HepG2 (cell line): ENCODE measurements at regions not wholly inside any gene's neighbourhood (a gene's known extent, or its start where the extent isn't known, plus 50 kb on each side); places are given as distances from the start of the nearest gene placed in this dataset.

ENCODE experiments used
- CREB1 ChIP-seq, 2 experiments: fragments of 450-650 bp in 1 of 2; IDR thresholded peaks; 2 replicates each; pipeline ENCODE4 v1.6.1; 2016 to 2017; ENCODE audit warnings: control low read depth in 1 of 2, mild to moderate bottlenecking in 1 of 2, missing compliant biosample characterization in 1 of 2, missing genetic modification characterization in 1 of 2
- ESRRA ChIP-seq: sonication (generic); formaldehyde crosslinking; IDR thresholded peaks from 2 replicates; pipeline ENCODE4 v1.5.1; 2020; ENCODE audit warnings: mild to moderate bottlenecking, low read depth, missing genetic modification reagents
- FOXP1 ChIP-seq, 2 experiments: fragments of 450-650 bp in 1 of 2; IDR thresholded peaks; 2 replicates each; pipeline ENCODE4 v1.6.1; 2017 to 2018; ENCODE audit warnings: antibody characterized with exemption in 1 of 2
- PCBP1 ChIP-seq: fragments of 200-400 bp; formaldehyde crosslinking; IDR thresholded peaks from 2 replicates; pipeline ENCODE4 v1.6.1; 2017; ENCODE audit warnings: mild to moderate bottlenecking, low read depth, low read length, borderline replicate concordance
- POGK ChIP-seq: sonication (generic); formaldehyde crosslinking; conservative IDR thresholded peaks from 2 replicates; pipeline ENCODE4 v1.8.0; 2022; ENCODE audit warnings: mild to moderate bottlenecking, moderate library complexity, missing genetic modification reagents
- POLR2A ChIP-seq, 2 experiments: IDR thresholded peaks; 2 replicates each; pipeline ENCODE4 v1.6.1; 2011; ENCODE audit warnings: low read depth in 2 of 2, low read length in 2 of 2, mild to moderate bottlenecking in 1 of 2, moderate library complexity in 1 of 2; ENCODE audit not compliant: insufficient read depth in 1 of 2
- SMARCC2 ChIP-seq: fragments of 450-650 bp; IDR thresholded peaks from 2 replicates; pipeline ENCODE4 v1.6.1; 2017; ENCODE audit warnings: antibody characterized with exemption, mild to moderate bottlenecking
- YY1 ChIP-seq: IDR thresholded peaks from 2 replicates; pipeline ENCODE4 v1.6.1; 2011; ENCODE audit warnings: low read length, low read depth, moderate library complexity, mild to moderate bottlenecking; ENCODE audit not compliant: insufficient read depth, insufficient replicate concordance
- ZHX1 ChIP-seq: sonication (generic); formaldehyde crosslinking; IDR thresholded peaks from 2 replicates; pipeline ENCODE4 v1.8.1; 2022; ENCODE audit warnings: low read depth, mild to moderate bottlenecking, missing genetic modification reagents
- ZZZ3 ChIP-seq: sonication (generic); formaldehyde crosslinking; IDR thresholded peaks from 2 replicates; pipeline ENCODE4 v1.4.0; 2020; ENCODE audit warnings: missing genetic modification reagents, mild to moderate bottlenecking, borderline replicate concordance
- TF ChIP-seq, protein P1 (sequence below): sonication (generic); formaldehyde crosslinking; IDR thresholded peaks from 2 replicates; pipeline ENCODE4 v1.5.0; 2020; ENCODE audit warnings: missing genetic modification reagents
- TF ChIP-seq, protein P2 (sequence below): sonication (generic); formaldehyde crosslinking; IDR thresholded peaks from 2 replicates; pipeline ENCODE4 v1.9.0; 2021; ENCODE audit warnings: missing genetic modification reagents, mild to moderate bottlenecking, borderline replicate concordance
- TF ChIP-seq, protein P3 (sequence below): sonication (generic); formaldehyde crosslinking; IDR thresholded peaks from 2 replicates; pipeline ENCODE4 v1.5.0; 2020; ENCODE audit warnings: mild to moderate bottlenecking, missing genetic modification reagents, moderate library complexity

DNA sequence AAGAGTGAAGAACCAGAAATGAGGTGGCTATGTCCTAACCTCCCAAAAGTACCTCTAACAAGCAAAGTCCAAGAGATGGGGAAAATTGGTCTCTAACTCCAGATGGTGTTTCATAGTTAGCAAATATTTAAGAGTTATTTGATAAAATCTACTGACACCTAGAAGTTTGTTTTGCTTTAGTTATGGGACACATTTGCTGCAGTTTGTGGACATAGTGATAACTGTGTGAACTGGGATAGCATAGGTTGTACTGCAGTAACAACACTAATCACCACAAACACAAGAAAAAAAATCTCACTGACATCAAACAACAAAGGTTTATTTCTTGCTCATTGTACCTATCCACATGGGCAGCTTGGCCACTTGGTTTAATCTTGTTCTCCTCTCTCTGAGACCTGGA is 965.0 kb upstream of the SPRY2 start:
- TF ChIP-seq, protein P1, sequence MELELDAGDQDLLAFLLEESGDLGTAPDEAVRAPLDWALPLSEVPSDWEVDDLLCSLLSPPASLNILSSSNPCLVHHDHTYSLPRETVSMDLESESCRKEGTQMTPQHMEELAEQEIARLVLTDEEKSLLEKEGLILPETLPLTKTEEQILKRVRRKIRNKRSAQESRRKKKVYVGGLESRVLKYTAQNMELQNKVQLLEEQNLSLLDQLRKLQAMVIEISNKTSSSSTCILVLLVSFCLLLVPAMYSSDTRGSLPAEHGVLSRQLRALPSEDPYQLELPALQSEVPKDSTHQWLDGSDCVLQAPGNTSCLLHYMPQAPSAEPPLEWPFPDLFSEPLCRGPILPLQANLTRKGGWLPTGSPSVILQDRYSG (CRISPR knock-in tag) = no peak
- TF ChIP-seq POLR2A (IDR thresholded peaks at IDR 0.05; ENCODE audit: insufficient read depth in 1 of 2, low read depth in 2 of 2, low read length in 2 of 2) (no peak), CREB1 (IDR thresholded peaks at IDR 0.05) (no peak), CREB1 (CRISPR knock-in tag; IDR thresholded peaks at IDR 0.05) (no peak), ZZZ3 (CRISPR knock-in tag) (no peak), POGK (CRISPR knock-in tag) (no peak), FOXP1 (IDR thresholded peaks at IDR 0.05) (no peak), FOXP1 (CRISPR knock-in tag; IDR thresholded peaks at IDR 0.05) (no peak), ZHX1 (CRISPR knock-in tag) (no peak), ESRRA (CRISPR knock-in tag) (no peak), SMARCC2 (no peak), YY1 (no peak), PCBP1 (no peak)
- TF ChIP-seq, protein P2, sequence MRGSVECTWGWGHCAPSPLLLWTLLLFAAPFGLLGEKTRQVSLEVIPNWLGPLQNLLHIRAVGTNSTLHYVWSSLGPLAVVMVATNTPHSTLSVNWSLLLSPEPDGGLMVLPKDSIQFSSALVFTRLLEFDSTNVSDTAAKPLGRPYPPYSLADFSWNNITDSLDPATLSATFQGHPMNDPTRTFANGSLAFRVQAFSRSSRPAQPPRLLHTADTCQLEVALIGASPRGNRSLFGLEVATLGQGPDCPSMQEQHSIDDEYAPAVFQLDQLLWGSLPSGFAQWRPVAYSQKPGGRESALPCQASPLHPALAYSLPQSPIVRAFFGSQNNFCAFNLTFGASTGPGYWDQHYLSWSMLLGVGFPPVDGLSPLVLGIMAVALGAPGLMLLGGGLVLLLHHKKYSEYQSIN = no peak
- TF ChIP-seq, protein P3, sequence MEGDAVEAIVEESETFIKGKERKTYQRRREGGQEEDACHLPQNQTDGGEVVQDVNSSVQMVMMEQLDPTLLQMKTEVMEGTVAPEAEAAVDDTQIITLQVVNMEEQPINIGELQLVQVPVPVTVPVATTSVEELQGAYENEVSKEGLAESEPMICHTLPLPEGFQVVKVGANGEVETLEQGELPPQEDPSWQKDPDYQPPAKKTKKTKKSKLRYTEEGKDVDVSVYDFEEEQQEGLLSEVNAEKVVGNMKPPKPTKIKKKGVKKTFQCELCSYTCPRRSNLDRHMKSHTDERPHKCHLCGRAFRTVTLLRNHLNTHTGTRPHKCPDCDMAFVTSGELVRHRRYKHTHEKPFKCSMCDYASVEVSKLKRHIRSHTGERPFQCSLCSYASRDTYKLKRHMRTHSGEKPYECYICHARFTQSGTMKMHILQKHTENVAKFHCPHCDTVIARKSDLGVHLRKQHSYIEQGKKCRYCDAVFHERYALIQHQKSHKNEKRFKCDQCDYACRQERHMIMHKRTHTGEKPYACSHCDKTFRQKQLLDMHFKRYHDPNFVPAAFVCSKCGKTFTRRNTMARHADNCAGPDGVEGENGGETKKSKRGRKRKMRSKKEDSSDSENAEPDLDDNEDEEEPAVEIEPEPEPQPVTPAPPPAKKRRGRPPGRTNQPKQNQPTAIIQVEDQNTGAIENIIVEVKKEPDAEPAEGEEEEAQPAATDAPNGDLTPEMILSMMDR (CRISPR knock-in tag) = no peak
